OCI-LY7 (cell line): ENCODE measurements at regions not wholly inside any gene's neighbourhood (a gene's known extent, or its start where the extent isn't known, plus 50 kb on each side); places are given as distances from the start of the nearest gene placed in this dataset.

Experiments
- BruUV-seq: library from RNA; stranded (reverse); fragments of 400-500 nt; replicated peaks from 2 replicates; lab custom pipeline; 2021; lab: Mats Ljungman, UMichigan
- CTCF ChIA-PET: fragments of 300-600 bp; sonication (Branson Sonifier 250); formaldehyde crosslinking; loops from one replicate; lab custom pipeline; 2022; ENCODE audit warnings: antibody characterized with exemption; ENCODE audit not compliant: unreplicated experiment; lab: Charles Lee
- POLR2A ChIA-PET: fragments of 300-600 bp; sonication (Branson Sonifier 250); formaldehyde crosslinking; loops from one replicate; lab custom pipeline; 2022; ENCODE audit warnings: antibody characterized with exemption; lab: Charles Lee
- DNase-seq: peaks from one replicate; pipeline ENCODE4 v3.0.0-alpha.2; 2015; ENCODE audit warnings: low spot score
- H2AFZ ChIP-seq: fragments of 200-600 bp; sonication (generic), shearing (Covaris generic); 2 replicates; pipeline ENCODE4 v1.6.1; 2014; ENCODE audit warnings: mild to moderate bottlenecking, antibody characterized with exemption, low read length, moderate library complexity
- H3K27ac ChIP-seq: fragments of 200-600 bp; sonication (generic); 2 replicates; pipeline ENCODE4 v1.5.1; 2014; ENCODE audit warnings: mixed run types, low read depth, mild to moderate bottlenecking, moderate library complexity, low read length, inconsistent platforms; ENCODE audit not compliant: poor library complexity, severe bottlenecking
- H3K36me3 ChIP-seq: fragments of 200-600 bp; sonication (generic); 2 replicates; pipeline ENCODE4 v1.6.1; 2014; ENCODE audit warnings: mild to moderate bottlenecking, antibody characterized with exemption, low read length, moderate library complexity, mixed read lengths; ENCODE audit not compliant: insufficient read depth
- H3K4me1 ChIP-seq: fragments of 200-600 bp; sonication (generic); 2 replicates; pipeline ENCODE4 v1.5.1; 2014; ENCODE audit warnings: mild to moderate bottlenecking, low read length; ENCODE audit not compliant: insufficient read depth, poor library complexity, severe bottlenecking
- H3K4me2 ChIP-seq: fragments of 200-600 bp; sonication (generic); 2 replicates; pipeline ENCODE4 v1.6.1; 2014; ENCODE audit warnings: mild to moderate bottlenecking, low read length
- H3K4me3 ChIP-seq: fragments of 200-600 bp; sonication (generic); 2 replicates; pipeline ENCODE4 v1.5.1; 2014; ENCODE audit warnings: mild to moderate bottlenecking, low read depth, low read length; ENCODE audit not compliant: poor library complexity, severe bottlenecking
- H3K79me2 ChIP-seq: fragments of 200-600 bp; sonication (generic); 2 replicates; pipeline ENCODE4 v1.6.1; 2016; ENCODE audit warnings: low read depth, mild to moderate bottlenecking, low read length, moderate library complexity, mixed read lengths; ENCODE audit not compliant: insufficient read depth
- H3K9me2 ChIP-seq: fragments of 200-600 bp; sonication (generic); 2 replicates; pipeline ENCODE4 v1.6.1; 2016; ENCODE audit warnings: mild to moderate bottlenecking, low read length, mixed read lengths; ENCODE audit not compliant: insufficient read depth
- H3K9me3 ChIP-seq: fragments of 200-600 bp; sonication (generic); 2 replicates; pipeline ENCODE4 v1.6.1; 2014; ENCODE audit warnings: mild to moderate bottlenecking, mixed run types, low read length, mixed read lengths
- H4K20me1 ChIP-seq: fragments of 200-600 bp; sonication (generic); 2 replicates; pipeline ENCODE4 v1.6.1; 2014; ENCODE audit warnings: mild to moderate bottlenecking, antibody characterized with exemption, low read length, moderate library complexity, mixed read lengths; ENCODE audit not compliant: insufficient read depth
- CTCF ChIP-seq: fragments of 200-600 bp; sonication (generic); conservative IDR thresholded peaks from 2 replicates; pipeline ENCODE4 v1.5.1; 2014; ENCODE audit warnings: mild to moderate bottlenecking, antibody characterized with exemption, low read length, moderate library complexity, mixed read lengths
- EZH2phosphoT487 ChIP-seq: fragments of 200-600 bp; sonication (generic); IDR thresholded peaks from 2 replicates; pipeline ENCODE4 v1.6.1; 2018; ENCODE audit warnings: low read depth, borderline replicate concordance, mild to moderate bottlenecking, mixed run types, antibody characterized with exemption, low read length, moderate library complexity, mixed read lengths
- intact Hi-C: fragments of 100-400 bp; cut with micrococcal nuclease; formaldehyde crosslinking; loops from one replicate; pipeline ENCODE4 v1.10.0; 2022; ENCODE audit not compliant: unreplicated experiment

- no peaks in the 10 kb centered on the region for H3K79me2 ChIP-seq
- no peaks in the 10 kb centered on the region for H3K36me3 ChIP-seq
- H3K27ac ChIP-seq = no peak overlapping the region
- no peak for DNase-seq
- no peaks in the 10 kb centered on the region for H3K4me1 ChIP-seq
- no TSS peak for BruUV-seq
- no peaks in the 10 kb centered on the region for H3K9me2 ChIP-seq
- H4K20me1 ChIP-seq = no peaks in the 10 kb centered on the region
- intact Hi-C loops = no loop called here
- no peak overlapping the region for H3K4me2 ChIP-seq
- H2AFZ ChIP-seq = no peak overlapping the region
- H3K4me3 ChIP-seq = no peak overlapping the region
- no peaks in the 10 kb centered on the region for H3K9me3 ChIP-seq
- POLR2A ChIA-PET = no interaction called here
- CTCF ChIA-PET = interaction anchor here (0.5 kb wide), 1 partner anchor 118 kb away, joined by 7 read pairs; no protein-coding TSS in a partner anchor
- no peak for TF ChIP-seq CTCF
- TF ChIP-seq EZH2phosphoT487 = no peak
These were observed 129.7 kb downstream of the KCNJ2 start for GRCh38 chr17:70298929-70299531.

GRCh38 chr17:70307430-70308225, 138.3 kb downstream of the KCNJ2 start:
- Histone ChIP-seq H3K4me2 (no peak overlapping the region), H3K36me3 (no peaks in the 10 kb centered on the region), H3K9me3 (no peaks in the 10 kb centered on the region), H4K20me1 (no peaks in the 10 kb centered on the region), H2AFZ (no peak overlapping the region), H3K79me2 (no peaks in the 10 kb centered on the region), H3K4me1 (no peaks in the 10 kb centered on the region), H3K27ac (no peak overlapping the region), H3K9me2 (no peaks in the 10 kb centered on the region), H3K4me3 (no peak overlapping the region)
- no TSS peak for BruUV-seq
- POLR2A ChIA-PET = no interaction called here
- CTCF ChIA-PET = no interaction called here
- intact Hi-C loops = no loop called here
- TF ChIP-seq CTCF (no peak), EZH2phosphoT487 (no peak)
- DNase-seq = no peak

- no peak overlapping the region for H3K27ac ChIP-seq
- no peaks in the 10 kb centered on the region for H3K4me1 ChIP-seq
- POLR2A ChIA-PET = interaction anchor here (1.3 kb wide), 1 partner anchor 15 kb away, joined by 4 read pairs; no protein-coding TSS in a partner anchor
- H3K4me2 ChIP-seq = no peak overlapping the region
- CTCF ChIA-PET = interaction anchor here (0.5 kb wide), 1 partner anchor 151 kb away, joined by 5 read pairs; no protein-coding TSS in a partner anchor
- H2AFZ ChIP-seq = no peak overlapping the region
- H3K4me3 ChIP-seq = no peak overlapping the region
- no peaks in the 10 kb centered on the region for H3K36me3 ChIP-seq
- H3K79me2 ChIP-seq = no peaks in the 10 kb centered on the region
- no peaks in the 10 kb centered on the region for H3K9me3 ChIP-seq
- BruUV-seq = no TSS peak
- DNase-seq = no peak
- no peaks in the 10 kb centered on the region for H3K9me2 ChIP-seq
- no peaks in the 10 kb centered on the region for H4K20me1 ChIP-seq
- TF ChIP-seq CTCF (no peak), EZH2phosphoT487 (no peak)
- intact Hi-C loops = no loop called here
These were observed 139.3 kb downstream of the KCNJ2 start for GRCh38 chr17:70308618-70309017.
